ENCODE measurements at regions not wholly inside any gene's neighbourhood (a gene's known extent, or its start where the extent isn't known, plus 50 kb on each side); places are given as distances from the start of the nearest gene placed in this dataset.

GRCh38 chr21:28156590-28156989, 836.1 kb downstream of the LTN1 start:
- TF ChIP-seq EP300 (IDR thresholded peaks at IDR 0.05; ENCODE audit: borderline replicate concordance): no peak
- TF ChIP-seq MAX (IDR thresholded peaks at IDR 0.05): no peak
- TF ChIP-seq TAF1 (IDR thresholded peaks at IDR 0.05; ENCODE audit: low read depth): no peak
- no peak for TF ChIP-seq REST (IDR thresholded peaks at IDR 0.05; ENCODE audit: low read depth)

Data from Ishikawa (cell line).